Kidney (tissue), 13 donors: ENCODE measurements at regions not wholly inside any gene's neighbourhood (a gene's known extent, or its start where the extent isn't known, plus 50 kb on each side); places are given as distances from the start of the nearest gene placed in this dataset.

Experiments
- DNase-seq, 5 donors: peaks; one replicate each; pipeline ENCODE4 v3.0.0-alpha.2; 2013 to 2020
- FAIRE-seq: peaks from 2 replicates; lab custom pipeline; 2012; peaks lifted over from hg19 to GRCh38; lab: Jason Lieb, UNC
- H3K27ac ChIP-seq, 2 donors: one replicate each; pipeline ENCODE4 v1.7.0; 2013; ENCODE audit warnings: low read depth in 2 of 2, low read length in 2 of 2, inconsistent platforms in 1 of 2
- H3K27me3 ChIP-seq: one replicate; pipeline ENCODE4 v1.7.1; 2013; ENCODE audit warnings: low read length, inconsistent platforms; ENCODE audit not compliant: control insufficient read depth, insufficient read depth
- H3K36me3 ChIP-seq, 3 donors: one replicate each; pipeline versions ENCODE4 v1.7.0 to v1.7.1; 2013; ENCODE audit warnings: low read length in 3 of 3, control low read depth in 1 of 3, inconsistent platforms in 1 of 3; ENCODE audit not compliant: insufficient read depth in 3 of 3, control insufficient read depth in 2 of 3
- H3K4me1 ChIP-seq, 3 donors: one replicate each; pipeline versions ENCODE4 v1.7.0 to v1.7.1; 2013; ENCODE audit warnings: low read length in 3 of 3, inconsistent platforms in 1 of 3, low read depth in 1 of 3; ENCODE audit not compliant: control insufficient read depth in 2 of 3, insufficient read depth in 2 of 3
- H3K4me3 ChIP-seq, 3 donors: one replicate each; pipeline versions ENCODE4 v1.7.0 to v1.8.1; 2013; ENCODE audit warnings: low read length in 3 of 3, control low read depth in 1 of 3, inconsistent platforms in 1 of 3
- H3K9ac ChIP-seq, 3 donors: one replicate each; pipeline versions ENCODE4 v1.7.0 to v1.7.1; 2013; ENCODE audit warnings: low read length in 3 of 3, control low read depth in 1 of 3, inconsistent platforms in 1 of 3
- H3K9me3 ChIP-seq, 3 donors: one replicate each; pipeline versions ENCODE4 v1.7.0 to v1.7.1; 2013; ENCODE audit warnings: low read length in 3 of 3, control low read depth in 1 of 3, inconsistent platforms in 1 of 3; ENCODE audit not compliant: control insufficient read depth in 2 of 3, insufficient read depth in 1 of 3
- CTCF ChIP-seq: IDR thresholded peaks from 3 replicates; pipeline ENCODE4 v1.5.1; 2012; ENCODE audit warnings: mild to moderate bottlenecking, moderate library complexity, borderline replicate concordance; ENCODE audit not compliant: insufficient read depth; ENCODE audit errors: extremely low read depth
- intact Hi-C: fragments of 100-400 bp; cut with DNase I; formaldehyde crosslinking; loops from one replicate; pipeline ENCODE4 v1.11.1; 2022
- donor health status: control.
- donor health status: control.
- donor health status: control.
- donor health status: control.
- donor health status: control.
- donor health status: DM: yes; HTN: yes; CAD: no.
- donor health status: Normal renal cell carcinoma (clear cell type).

GRCh38 chr15:88400591-88401250, 66.5 kb downstream of the MRPL46 start:
- H3K4me3 ChIP-seq, result no peak overlapping the region
- H3K9me3 ChIP-seq, result peaks cover 0 to 7% (median 0%) of the 10 kb centered on the region in 3 donors
- FAIRE-seq (no peak), DNase-seq (no peak)
- H3K4me1 ChIP-seq, result peaks cover 0 to 5% (median 4%) of the 10 kb centered on the region in 3 donors
- no peak overlapping the region for H3K9ac ChIP-seq
- no peaks in the 10 kb centered on the region for H3K36me3 ChIP-seq
- no peak overlapping the region for H3K27ac ChIP-seq
- intact Hi-C loops, result no loop called here
- no peak for TF ChIP-seq CTCF
- H3K27me3 ChIP-seq, result no peaks in the 10 kb centered on the region

GRCh38 chr15:88400084-88400483, 67.1 kb downstream of the MRPL46 start:
- H3K9ac ChIP-seq, result no peak overlapping the region
- H3K4me1 ChIP-seq, result peaks cover 0 to 5% (median 4%) of the 10 kb centered on the region in 3 donors
- no peak for TF ChIP-seq CTCF
- DNase-seq (no peak), FAIRE-seq (no peak)
- H3K36me3 ChIP-seq, result no peaks in the 10 kb centered on the region
- no peak overlapping the region for H3K4me3 ChIP-seq
- no peaks in the 10 kb centered on the region for H3K27me3 ChIP-seq
- intact Hi-C loops, result no loop called here
- peaks cover 0 to 2% (median 0%) of the 10 kb centered on the region in 3 donors for H3K9me3 ChIP-seq
- no peak overlapping the region for H3K27ac ChIP-seq

GRCh38 chr15:88399021-88399685, 68.0 kb downstream of the MRPL46 start:
- DNase-seq (no peak), FAIRE-seq (no peak)
- Histone ChIP-seq H3K9ac (no peak overlapping the region), H3K36me3 (no peaks in the 10 kb centered on the region), H3K4me1 (peaks cover 3 to 7% (median 4%) of the 10 kb centered on the region in 3 donors), H3K27ac (no peak overlapping the region), H3K9me3 (no peaks in the 10 kb centered on the region), H3K27me3 (no peaks in the 10 kb centered on the region), H3K4me3 (no peak overlapping the region)
- no peak for TF ChIP-seq CTCF
- intact Hi-C loops, result no loop called here
